ENCODE measurements at regions not wholly inside any gene's neighbourhood (a gene's known extent, or its start where the extent isn't known, plus 50 kb on each side); places are given as distances from the start of the nearest gene placed in this dataset.

DNA sequence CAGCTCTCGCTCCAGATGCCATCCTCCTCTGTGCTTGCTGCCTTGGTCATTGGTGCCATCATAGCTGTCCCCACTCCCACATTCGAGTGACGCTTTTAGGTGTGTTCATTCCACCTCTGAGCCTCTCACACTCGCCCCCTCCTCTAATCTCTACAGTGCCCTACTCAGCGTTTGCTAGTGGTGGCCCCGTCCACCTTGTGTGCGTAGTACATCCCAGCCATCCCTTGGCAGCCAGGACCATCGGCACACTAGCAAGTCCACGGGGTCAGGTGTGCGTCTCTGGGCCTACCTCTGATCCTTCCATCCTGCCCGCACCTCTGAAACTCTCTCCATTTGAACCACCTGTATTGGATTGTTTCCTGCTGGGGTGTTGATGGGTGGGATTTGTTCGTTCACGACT, 54.2 kb upstream of the RGMA start:
- Histone ChIP-seq H2AFZ (ENCODE audit: insufficient read depth, low read length, poor library complexity) (no peak overlapping the region), H4K12ac (ENCODE audit: low read depth, low read length) (no peak overlapping the region), H2BK12ac (ENCODE audit: low read length) (no peak overlapping the region), H3K23ac (ENCODE audit: low read length) (no peak overlapping the region), H3K4me1 (ENCODE audit: control insufficient read depth in 1 of 2, insufficient read depth in 2 of 2, low read length in 2 of 2) (no peaks in the 10 kb centered on the region), H3K4me2 (ENCODE audit: low read length) (no peak overlapping the region), H3K27me3 (ENCODE audit: insufficient read depth, low read length) (no peaks in the 10 kb centered on the region), H3K4me3 (ENCODE audit: low read depth, low read length) (peak overlapping the region; percentile 0), H3K9me3 (ENCODE audit: insufficient read depth, low read depth, low read length) (no peaks in the 10 kb centered on the region), H3K36me3 (ENCODE audit: control insufficient read depth in 1 of 2, insufficient read depth in 2 of 2, low read length in 2 of 2) (no peaks in the 10 kb centered on the region), H3K4ac (ENCODE audit: low read depth, low read length) (no peak overlapping the region), H2BK5ac (ENCODE audit: low read depth, low read length, poor library complexity) (no peak overlapping the region), H3K79me1 (ENCODE audit: low read length) (no peaks in the 10 kb centered on the region), H3K9ac (ENCODE audit: low read length) (no peak overlapping the region), H3K14ac (ENCODE audit: low read length) (no peak overlapping the region), H4K91ac (ENCODE audit: low read depth, low read length) (no peak overlapping the region), H2AK5ac (ENCODE audit: low read length) (no peak overlapping the region), H4K8ac (ENCODE audit: low read depth, low read length) (no peak overlapping the region), H3K18ac (ENCODE audit: low read length) (no peak overlapping the region), H3K79me2 (ENCODE audit: control insufficient read depth, insufficient read depth, low read length, poor library complexity) (no peaks in the 10 kb centered on the region), H3K27ac (ENCODE audit: low read depth, low read length) (no peak overlapping the region), H2BK120ac (ENCODE audit: insufficient read depth, low read length, poor library complexity) (no peak overlapping the region)
- DNase-seq, result no peak
- WGBS (ENCODE audit: extremely low coverage, insufficient coverage, insufficient read length), result no CpG with 5 or more reads among the region's 13 CpGs

DNA sequence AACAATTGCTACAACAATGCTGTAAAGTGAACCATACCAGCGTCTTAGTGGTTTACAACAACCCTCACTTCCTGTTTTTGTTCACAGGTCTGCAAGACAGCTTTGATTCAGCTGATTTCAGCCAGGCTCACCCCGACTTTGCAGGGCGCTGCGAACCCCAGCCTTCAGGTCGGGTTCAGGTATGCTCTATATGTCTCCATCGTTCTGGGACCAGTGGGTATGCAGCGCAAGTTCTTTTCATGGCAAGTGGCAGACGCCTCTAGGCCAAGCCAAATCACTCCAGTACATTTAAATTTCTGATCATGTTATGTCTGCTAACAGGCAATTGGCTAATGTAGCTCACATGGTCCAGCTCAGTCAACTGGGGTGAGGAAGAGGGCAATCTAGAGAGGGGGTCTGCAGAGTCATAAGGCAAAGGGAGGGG, 52.4 kb upstream of the RGMA start:
- H3K36me3 ChIP-seq (ENCODE audit: control insufficient read depth in 1 of 2, insufficient read depth in 2 of 2, low read length in 2 of 2), result no peaks in the 10 kb centered on the region
- H3K14ac ChIP-seq (ENCODE audit: low read length), result no peak overlapping the region
- H3K27ac ChIP-seq (ENCODE audit: low read depth, low read length), result no peak overlapping the region
- no peak overlapping the region for H3K23ac ChIP-seq (ENCODE audit: low read length)
- no peak overlapping the region for H3K18ac ChIP-seq (ENCODE audit: low read length)
- no peak overlapping the region for H4K91ac ChIP-seq (ENCODE audit: low read depth, low read length)
- no peak for DNase-seq
- H3K79me2 ChIP-seq (ENCODE audit: control insufficient read depth, insufficient read depth, low read length, poor library complexity), result no peaks in the 10 kb centered on the region
- no peak overlapping the region for H2AK5ac ChIP-seq (ENCODE audit: low read length)
- H3K9me3 ChIP-seq (ENCODE audit: insufficient read depth, low read depth, low read length), result no peaks in the 10 kb centered on the region
- H2BK5ac ChIP-seq (ENCODE audit: low read depth, low read length, poor library complexity), result no peak overlapping the region
- no peak overlapping the region for H2BK12ac ChIP-seq (ENCODE audit: low read length)
- no peaks in the 10 kb centered on the region for H3K27me3 ChIP-seq (ENCODE audit: insufficient read depth, low read length)
- no peaks in the 10 kb centered on the region for H3K79me1 ChIP-seq (ENCODE audit: low read length)
- no peak overlapping the region for H3K4ac ChIP-seq (ENCODE audit: low read depth, low read length)
- no peak overlapping the region for H3K9ac ChIP-seq (ENCODE audit: low read length)
- no peak overlapping the region for H2BK120ac ChIP-seq (ENCODE audit: insufficient read depth, low read length, poor library complexity)
- H3K4me1 ChIP-seq (ENCODE audit: control insufficient read depth in 1 of 2, insufficient read depth in 2 of 2, low read length in 2 of 2), result no peaks in the 10 kb centered on the region
- H4K12ac ChIP-seq (ENCODE audit: low read depth, low read length), result no peak overlapping the region
- H2AFZ ChIP-seq (ENCODE audit: insufficient read depth, low read length, poor library complexity), result no peak overlapping the region
- no peak overlapping the region for H4K8ac ChIP-seq (ENCODE audit: low read depth, low read length)
- H3K4me3 ChIP-seq (ENCODE audit: low read depth, low read length), result no peak overlapping the region
- WGBS (ENCODE audit: extremely low coverage, insufficient coverage, insufficient read length), result no CpG with 5 or more reads among the region's 8 CpGs
- no peak overlapping the region for H3K4me2 ChIP-seq (ENCODE audit: low read length)

DNA sequence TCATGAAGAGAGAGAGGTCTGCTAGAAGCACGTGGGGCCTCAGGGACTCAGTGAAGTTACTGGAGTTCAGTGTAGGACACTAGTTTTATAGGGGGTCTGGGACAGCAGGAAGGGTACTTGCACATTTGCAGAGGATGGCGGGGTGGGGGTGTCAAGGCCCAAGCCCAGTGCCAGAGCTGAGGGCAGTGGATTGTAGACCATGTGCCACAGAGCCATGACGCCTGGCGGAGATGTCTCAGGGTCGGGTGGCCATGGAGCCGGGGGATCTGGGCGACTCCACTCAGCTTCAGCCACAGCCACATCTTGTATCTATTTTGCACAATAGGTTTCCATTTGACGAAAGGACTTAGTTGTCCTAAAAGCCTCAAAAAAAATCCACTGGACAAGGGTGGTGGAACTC, 50.4 kb upstream of the RGMA start:
- Histone ChIP-seq H4K8ac (ENCODE audit: low read depth, low read length) (no peak overlapping the region), H3K79me1 (ENCODE audit: low read length) (no peaks in the 10 kb centered on the region), H4K91ac (ENCODE audit: low read depth, low read length) (no peak overlapping the region), H3K4me3 (ENCODE audit: low read depth, low read length) (no peak overlapping the region), H3K4me2 (ENCODE audit: low read length) (no peak overlapping the region), H2AFZ (ENCODE audit: insufficient read depth, low read length, poor library complexity) (no peak overlapping the region), H3K79me2 (ENCODE audit: control insufficient read depth, insufficient read depth, low read length, poor library complexity) (no peaks in the 10 kb centered on the region), H3K4me1 (ENCODE audit: control insufficient read depth in 1 of 2, insufficient read depth in 2 of 2, low read length in 2 of 2) (no peaks in the 10 kb centered on the region), H2AK5ac (ENCODE audit: low read length) (no peak overlapping the region), H3K4ac (ENCODE audit: low read depth, low read length) (no peak overlapping the region), H3K36me3 (ENCODE audit: control insufficient read depth in 1 of 2, insufficient read depth in 2 of 2, low read length in 2 of 2) (no peaks in the 10 kb centered on the region), H2BK5ac (ENCODE audit: low read depth, low read length, poor library complexity) (no peak overlapping the region), H3K18ac (ENCODE audit: low read length) (no peak overlapping the region), H2BK120ac (ENCODE audit: insufficient read depth, low read length, poor library complexity) (no peak overlapping the region), H3K23ac (ENCODE audit: low read length) (no peak overlapping the region), H3K14ac (ENCODE audit: low read length) (no peak overlapping the region), H2BK12ac (ENCODE audit: low read length) (no peak overlapping the region), H3K27me3 (ENCODE audit: insufficient read depth, low read length) (no peaks in the 10 kb centered on the region), H3K9me3 (ENCODE audit: insufficient read depth, low read depth, low read length) (peaks cover 2% of the 10 kb centered on the region), H4K12ac (ENCODE audit: low read depth, low read length) (no peak overlapping the region), H3K9ac (ENCODE audit: low read length) (no peak overlapping the region), H3K27ac (ENCODE audit: low read depth, low read length) (no peak overlapping the region)
- no CpG with 5 or more reads among the region's 8 CpGs for WGBS (ENCODE audit: extremely low coverage, insufficient coverage, insufficient read length)
- no peak for DNase-seq

DNA sequence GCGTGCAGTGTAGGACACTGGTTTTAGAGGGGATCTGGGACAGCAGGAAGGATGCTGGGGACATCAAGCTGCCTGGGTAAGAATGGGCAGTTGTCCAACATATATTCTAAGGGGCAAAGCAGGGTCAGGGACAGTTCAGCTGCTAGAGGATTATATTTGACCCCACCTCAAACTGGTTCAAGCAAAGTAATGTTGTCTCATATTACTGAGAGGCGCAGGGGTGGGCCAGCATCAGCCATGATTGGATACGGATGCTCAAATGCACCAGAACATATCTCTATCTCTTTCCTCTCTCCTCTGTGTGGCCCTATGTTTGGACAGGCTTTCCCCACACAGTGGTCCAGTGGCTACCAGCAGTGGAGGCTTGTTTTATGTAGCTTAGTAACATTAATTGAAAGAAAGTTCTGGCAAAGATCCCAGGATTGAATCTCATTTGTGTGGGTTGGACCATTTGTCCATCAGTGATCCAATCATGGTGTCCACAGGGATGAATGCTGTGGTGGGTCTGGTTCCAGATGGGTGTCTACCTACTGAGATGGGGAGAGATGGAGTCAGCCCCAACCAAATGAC, 49.8 kb upstream of the RGMA start:
- no peak overlapping the region for H3K18ac ChIP-seq (ENCODE audit: low read length)
- H2BK12ac ChIP-seq (ENCODE audit: low read length), result no peak overlapping the region
- H3K4me2 ChIP-seq (ENCODE audit: low read length), result no peak overlapping the region
- H4K8ac ChIP-seq (ENCODE audit: low read depth, low read length), result no peak overlapping the region
- H3K36me3 ChIP-seq (ENCODE audit: control insufficient read depth in 1 of 2, insufficient read depth in 2 of 2, low read length in 2 of 2), result no peaks in the 10 kb centered on the region
- no CpG with 5 or more reads among the region's 3 CpGs for WGBS (ENCODE audit: extremely low coverage, insufficient coverage, insufficient read length)
- no peaks in the 10 kb centered on the region for H3K27me3 ChIP-seq (ENCODE audit: insufficient read depth, low read length)
- H3K4ac ChIP-seq (ENCODE audit: low read depth, low read length), result no peak overlapping the region
- peaks cover 2% of the 10 kb centered on the region for H3K9me3 ChIP-seq (ENCODE audit: insufficient read depth, low read depth, low read length)
- no peaks in the 10 kb centered on the region for H3K4me1 ChIP-seq (ENCODE audit: control insufficient read depth in 1 of 2, insufficient read depth in 2 of 2, low read length in 2 of 2)
- no peak overlapping the region for H4K12ac ChIP-seq (ENCODE audit: low read depth, low read length)
- H2AFZ ChIP-seq (ENCODE audit: insufficient read depth, low read length, poor library complexity), result no peak overlapping the region
- no peak overlapping the region for H3K14ac ChIP-seq (ENCODE audit: low read length)
- no peak overlapping the region for H2BK120ac ChIP-seq (ENCODE audit: insufficient read depth, low read length, poor library complexity)
- no peak overlapping the region for H2AK5ac ChIP-seq (ENCODE audit: low read length)
- no peak overlapping the region for H3K9ac ChIP-seq (ENCODE audit: low read length)
- no peak overlapping the region for H3K27ac ChIP-seq (ENCODE audit: low read depth, low read length)
- H3K23ac ChIP-seq (ENCODE audit: low read length), result peak overlapping the region; percentile 5
- H2BK5ac ChIP-seq (ENCODE audit: low read depth, low read length, poor library complexity), result no peak overlapping the region
- no peaks in the 10 kb centered on the region for H3K79me2 ChIP-seq (ENCODE audit: control insufficient read depth, insufficient read depth, low read length, poor library complexity)
- DNase-seq, result no peak
- no peak overlapping the region for H4K91ac ChIP-seq (ENCODE audit: low read depth, low read length)
- H3K4me3 ChIP-seq (ENCODE audit: low read depth, low read length), result no peak overlapping the region
- H3K79me1 ChIP-seq (ENCODE audit: low read length), result no peaks in the 10 kb centered on the region

Measured in trophoblast cell (in vitro differentiated cells and primary cell).